Endodermal cell (in vitro differentiated cells): ENCODE measurements at regions not wholly inside any gene's neighbourhood (a gene's known extent, or its start where the extent isn't known, plus 50 kb on each side); places are given as distances from the start of the nearest gene placed in this dataset.

ENCODE experiments used
- DNase-seq: peaks from one replicate; pipeline ENCODE4 v3.0.0-alpha.2; 2017
- H3K27ac ChIP-seq: 2 replicates; pipeline ENCODE4 v1.5.1; 2013; ENCODE audit warnings: mild to moderate bottlenecking, low read depth, low read length, moderate library complexity
- H3K27me3 ChIP-seq: 2 replicates; pipeline ENCODE4 v1.6.1; 2013; ENCODE audit warnings: mild to moderate bottlenecking, low read length, moderate library complexity; ENCODE audit not compliant: insufficient read depth, control insufficient read depth, poor library complexity, severe bottlenecking
- H3K36me3 ChIP-seq: 2 replicates; pipeline ENCODE4 v1.7.0; 2013; ENCODE audit warnings: mild to moderate bottlenecking, low read length, moderate library complexity; ENCODE audit not compliant: control insufficient read depth, insufficient read depth
- H3K4me1 ChIP-seq: one replicate; pipeline ENCODE4 v1.7.0; 2013; ENCODE audit warnings: low read length; ENCODE audit not compliant: control insufficient read depth, insufficient read depth
- H3K4me3 ChIP-seq: 2 replicates; pipeline ENCODE4 v1.5.1; 2013; ENCODE audit warnings: mild to moderate bottlenecking, low read length, moderate library complexity
- H3K9ac ChIP-seq: 2 replicates; pipeline ENCODE4 v1.6.1; 2013; ENCODE audit warnings: mild to moderate bottlenecking, low read length, moderate library complexity; ENCODE audit not compliant: poor library complexity, severe bottlenecking; ENCODE audit errors: extremely low read depth
- H3K9me3 ChIP-seq: 2 replicates; pipeline ENCODE4 v1.6.1; 2013; ENCODE audit warnings: mild to moderate bottlenecking, low read length, moderate library complexity; ENCODE audit not compliant: control insufficient read depth
- H3K27ac Mint-ChIP-seq: 2 replicates; pipeline ENCODE4 v1.8.0; 2020; ENCODE audit warnings: mixed read lengths
- H3K27me3 Mint-ChIP-seq: 2 replicates; pipeline ENCODE4 v1.8.0; 2021; ENCODE audit warnings: mild to moderate bottlenecking, mixed read lengths; ENCODE audit not compliant: insufficient read depth
- H3K36me3 Mint-ChIP-seq: 2 replicates; pipeline ENCODE4 v1.8.0; 2020; ENCODE audit warnings: low read depth, mixed read lengths
- H3K4me1 Mint-ChIP-seq: 2 replicates; pipeline ENCODE4 v1.8.0; 2020; ENCODE audit warnings: mixed read lengths
- H3K4me3 Mint-ChIP-seq: 2 replicates; pipeline ENCODE4 v1.8.0; 2020; ENCODE audit warnings: mild to moderate bottlenecking, moderate library complexity, mixed read lengths
- H3K9me3 Mint-ChIP-seq: 2 replicates; pipeline ENCODE4 v1.8.0; 2020; ENCODE audit warnings: mild to moderate bottlenecking, mixed read lengths
- WGBS, 2 experiments: methylation state at CpG; one replicate each; pipeline versions ENCODE4 v1.1.5 to v1.1.7; 2013; ENCODE audit warnings: missing lambda C conversion rate in 2 of 2, mixed read lengths in 1 of 2; ENCODE audit not compliant: insufficient coverage in 1 of 2, insufficient read length in 1 of 2; 5-methylcytosine and 5-hydroxymethylcytosine counted together
- TF ChIP-seq, protein P1 (sequence below): fragments of 200-600 bp; sonication (generic); conservative IDR thresholded peaks from 2 replicates; pipeline ENCODE4 v1.5.0; 2021; ENCODE audit warnings: antibody characterized with exemption, mild to moderate bottlenecking

- Mint-ChIP-seq H3K4me3 (no peak overlapping the region), H3K27me3 (peaks cover 2% of the 10 kb centered on the region), H3K9me3 (peaks cover 24% of the 10 kb centered on the region), H3K27ac (no peak overlapping the region), H3K4me1 (peaks cover 25% of the 10 kb centered on the region), H3K36me3 (no peaks in the 10 kb centered on the region)
- no peaks in the 10 kb centered on the region for H3K9me3 ChIP-seq
- no peak overlapping the region for H3K4me3 ChIP-seq
- H3K4me1 ChIP-seq: peaks cover 14% of the 10 kb centered on the region
- WGBS, 2 experiments: 90 to 93% methylated on average over 2 to 8 of the region's 8 CpGs
- no peaks in the 10 kb centered on the region for H3K27me3 ChIP-seq
- no peaks in the 10 kb centered on the region for H3K36me3 ChIP-seq
- no peak overlapping the region for H3K9ac ChIP-seq
- TF ChIP-seq, protein P1, sequence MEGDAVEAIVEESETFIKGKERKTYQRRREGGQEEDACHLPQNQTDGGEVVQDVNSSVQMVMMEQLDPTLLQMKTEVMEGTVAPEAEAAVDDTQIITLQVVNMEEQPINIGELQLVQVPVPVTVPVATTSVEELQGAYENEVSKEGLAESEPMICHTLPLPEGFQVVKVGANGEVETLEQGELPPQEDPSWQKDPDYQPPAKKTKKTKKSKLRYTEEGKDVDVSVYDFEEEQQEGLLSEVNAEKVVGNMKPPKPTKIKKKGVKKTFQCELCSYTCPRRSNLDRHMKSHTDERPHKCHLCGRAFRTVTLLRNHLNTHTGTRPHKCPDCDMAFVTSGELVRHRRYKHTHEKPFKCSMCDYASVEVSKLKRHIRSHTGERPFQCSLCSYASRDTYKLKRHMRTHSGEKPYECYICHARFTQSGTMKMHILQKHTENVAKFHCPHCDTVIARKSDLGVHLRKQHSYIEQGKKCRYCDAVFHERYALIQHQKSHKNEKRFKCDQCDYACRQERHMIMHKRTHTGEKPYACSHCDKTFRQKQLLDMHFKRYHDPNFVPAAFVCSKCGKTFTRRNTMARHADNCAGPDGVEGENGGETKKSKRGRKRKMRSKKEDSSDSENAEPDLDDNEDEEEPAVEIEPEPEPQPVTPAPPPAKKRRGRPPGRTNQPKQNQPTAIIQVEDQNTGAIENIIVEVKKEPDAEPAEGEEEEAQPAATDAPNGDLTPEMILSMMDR: no peak
- no peak overlapping the region for H3K27ac ChIP-seq
- DNase-seq: no peak
Measured at GRCh38 chr10:93181271-93182048, 107.8 kb downstream of the CYP26A1 start.

- WGBS, 2 experiments: 93 to 95% methylated on average over 3 of the region's 4 CpGs
- Mint-ChIP-seq H3K36me3 (no peaks in the 10 kb centered on the region), H3K4me1 (peaks cover 25% of the 10 kb centered on the region), H3K27ac (no peak overlapping the region), H3K27me3 (peaks cover 2% of the 10 kb centered on the region), H3K9me3 (peaks cover 24% of the 10 kb centered on the region), H3K4me3 (no peak overlapping the region)
- TF ChIP-seq, protein P1: no peak
- peaks cover under 1% of the 10 kb centered on the region for H3K9me3 ChIP-seq
- peaks cover 14% of the 10 kb centered on the region for H3K4me1 ChIP-seq
- no peak for DNase-seq
- H3K4me3 ChIP-seq: no peak overlapping the region
- H3K27me3 ChIP-seq: no peaks in the 10 kb centered on the region
- no peak overlapping the region for H3K27ac ChIP-seq
- no peak overlapping the region for H3K9ac ChIP-seq
- H3K36me3 ChIP-seq: no peaks in the 10 kb centered on the region
Measured at GRCh38 chr10:93182049-93182327, 108.3 kb downstream of the CYP26A1 start.

- no peak overlapping the region for H3K27ac Mint-ChIP-seq
- peaks cover 21% of the 10 kb centered on the region for H3K4me1 Mint-ChIP-seq
- no peak overlapping the region for H3K4me3 Mint-ChIP-seq
- Histone ChIP-seq H3K4me1 (peaks cover 14% of the 10 kb centered on the region), H3K36me3 (no peaks in the 10 kb centered on the region), H3K27me3 (no peaks in the 10 kb centered on the region), H3K4me3 (no peak overlapping the region), H3K27ac (no peak overlapping the region), H3K9ac (no peak overlapping the region), H3K9me3 (peaks cover 6% of the 10 kb centered on the region)
- H3K36me3 Mint-ChIP-seq: no peaks in the 10 kb centered on the region
- H3K27me3 Mint-ChIP-seq: peaks cover 2% of the 10 kb centered on the region
- no peak for DNase-seq
- peaks cover 24% of the 10 kb centered on the region for H3K9me3 Mint-ChIP-seq
- TF ChIP-seq, protein P1: no peak
Measured at GRCh38 chr10:93182790-93183189, 109.1 kb downstream of the CYP26A1 start.
